ENCODE measurements at regions not wholly inside any gene's neighbourhood (a gene's known extent, or its start where the extent isn't known, plus 50 kb on each side); places are given as distances from the start of the nearest gene placed in this dataset.

DNA sequence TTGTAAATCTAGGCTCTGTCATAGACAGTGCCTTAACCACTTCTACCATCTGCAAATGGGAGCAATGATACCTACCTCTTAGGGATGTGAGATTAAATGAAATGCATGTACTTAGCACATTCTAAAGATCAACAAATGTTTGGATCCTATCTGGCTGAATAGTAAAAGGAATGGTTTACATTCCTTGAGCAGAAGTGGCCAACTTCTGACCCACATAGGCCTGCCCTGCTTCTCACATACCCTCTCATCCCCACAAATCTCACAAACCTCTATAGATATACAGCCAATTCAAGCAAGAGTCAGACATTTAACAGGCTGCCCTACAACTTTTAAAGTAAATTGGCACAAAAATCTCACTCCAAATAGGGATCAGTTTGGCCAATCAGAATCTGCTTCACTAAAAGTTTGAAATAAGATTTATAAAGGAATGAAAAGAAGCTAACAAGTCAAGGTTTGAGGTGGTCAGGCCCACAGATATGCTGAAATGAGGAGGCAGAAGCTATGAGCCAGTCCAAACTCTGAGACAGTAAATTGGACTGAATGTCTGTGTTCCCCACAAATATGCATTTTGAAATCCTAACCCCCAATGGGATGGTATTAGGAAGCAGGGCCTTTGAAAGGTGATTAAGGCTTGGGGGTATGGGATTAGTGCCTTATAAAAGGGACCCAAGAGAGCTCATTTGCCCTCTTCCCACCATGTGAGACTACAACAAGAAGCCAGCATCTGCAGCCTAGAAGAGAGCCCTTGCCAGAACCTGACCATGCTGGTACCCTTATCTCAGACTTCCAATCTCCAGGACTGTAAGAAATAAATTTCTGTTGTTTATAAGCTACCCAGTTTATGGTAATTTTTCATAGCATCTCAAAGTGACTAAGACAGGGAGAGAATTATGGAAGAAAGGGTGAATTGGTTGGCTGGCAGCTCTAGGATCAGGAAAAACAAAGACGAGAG is 227.8 kb upstream of the RBMS1 start:
- Histone ChIP-seq H3K27me3 (replicated peaks; ENCODE audit: control insufficient read depth, insufficient read depth, low read length) (no peaks in the 10 kb centered on the region), H3K36me3 (ENCODE audit: control insufficient read depth, insufficient read depth, low read length) (no peaks in the 10 kb centered on the region), H3K4me3 (replicated peaks; ENCODE audit: low read depth, low read length) (no peak overlapping the region)
- TF ChIP-seq, protein P1, sequence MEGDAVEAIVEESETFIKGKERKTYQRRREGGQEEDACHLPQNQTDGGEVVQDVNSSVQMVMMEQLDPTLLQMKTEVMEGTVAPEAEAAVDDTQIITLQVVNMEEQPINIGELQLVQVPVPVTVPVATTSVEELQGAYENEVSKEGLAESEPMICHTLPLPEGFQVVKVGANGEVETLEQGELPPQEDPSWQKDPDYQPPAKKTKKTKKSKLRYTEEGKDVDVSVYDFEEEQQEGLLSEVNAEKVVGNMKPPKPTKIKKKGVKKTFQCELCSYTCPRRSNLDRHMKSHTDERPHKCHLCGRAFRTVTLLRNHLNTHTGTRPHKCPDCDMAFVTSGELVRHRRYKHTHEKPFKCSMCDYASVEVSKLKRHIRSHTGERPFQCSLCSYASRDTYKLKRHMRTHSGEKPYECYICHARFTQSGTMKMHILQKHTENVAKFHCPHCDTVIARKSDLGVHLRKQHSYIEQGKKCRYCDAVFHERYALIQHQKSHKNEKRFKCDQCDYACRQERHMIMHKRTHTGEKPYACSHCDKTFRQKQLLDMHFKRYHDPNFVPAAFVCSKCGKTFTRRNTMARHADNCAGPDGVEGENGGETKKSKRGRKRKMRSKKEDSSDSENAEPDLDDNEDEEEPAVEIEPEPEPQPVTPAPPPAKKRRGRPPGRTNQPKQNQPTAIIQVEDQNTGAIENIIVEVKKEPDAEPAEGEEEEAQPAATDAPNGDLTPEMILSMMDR (IDR thresholded peaks at IDR 0.05; ENCODE audit: insufficient read depth, low read length, poor library complexity, severe bottlenecking) = no peak
- DNase-seq (ENCODE audit: extremely low read depth, insufficient read length) = no peak

DNA sequence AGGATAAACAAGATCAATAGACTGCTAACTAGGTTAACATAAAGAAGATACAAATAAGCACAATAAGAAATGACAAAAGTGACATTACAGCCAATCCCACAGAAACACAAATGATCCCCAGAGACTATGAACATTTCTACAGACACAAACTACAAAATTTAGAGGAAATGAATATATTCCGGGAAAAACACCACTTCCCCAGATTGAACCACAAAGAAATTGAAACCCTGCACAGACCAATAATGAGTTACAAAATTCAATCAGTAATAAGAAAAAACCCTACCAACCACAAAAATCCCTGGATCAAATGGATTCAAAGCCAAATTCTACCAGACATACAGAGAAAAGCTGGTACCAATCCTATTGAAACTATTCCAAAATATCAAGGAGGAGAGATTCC is 232.4 kb upstream of the RBMS1 start:
- Histone ChIP-seq H3K27me3 (replicated peaks; ENCODE audit: control insufficient read depth, insufficient read depth, low read length) (no peaks in the 10 kb centered on the region), H3K4me3 (replicated peaks; ENCODE audit: low read depth, low read length) (no peak overlapping the region), H3K36me3 (ENCODE audit: control insufficient read depth, insufficient read depth, low read length) (no peaks in the 10 kb centered on the region)
- TF ChIP-seq, protein P1 (IDR thresholded peaks at IDR 0.05; ENCODE audit: insufficient read depth, low read length, poor library complexity, severe bottlenecking) = no peak
- DNase-seq (ENCODE audit: extremely low read depth, insufficient read length) = no peak

DNA sequence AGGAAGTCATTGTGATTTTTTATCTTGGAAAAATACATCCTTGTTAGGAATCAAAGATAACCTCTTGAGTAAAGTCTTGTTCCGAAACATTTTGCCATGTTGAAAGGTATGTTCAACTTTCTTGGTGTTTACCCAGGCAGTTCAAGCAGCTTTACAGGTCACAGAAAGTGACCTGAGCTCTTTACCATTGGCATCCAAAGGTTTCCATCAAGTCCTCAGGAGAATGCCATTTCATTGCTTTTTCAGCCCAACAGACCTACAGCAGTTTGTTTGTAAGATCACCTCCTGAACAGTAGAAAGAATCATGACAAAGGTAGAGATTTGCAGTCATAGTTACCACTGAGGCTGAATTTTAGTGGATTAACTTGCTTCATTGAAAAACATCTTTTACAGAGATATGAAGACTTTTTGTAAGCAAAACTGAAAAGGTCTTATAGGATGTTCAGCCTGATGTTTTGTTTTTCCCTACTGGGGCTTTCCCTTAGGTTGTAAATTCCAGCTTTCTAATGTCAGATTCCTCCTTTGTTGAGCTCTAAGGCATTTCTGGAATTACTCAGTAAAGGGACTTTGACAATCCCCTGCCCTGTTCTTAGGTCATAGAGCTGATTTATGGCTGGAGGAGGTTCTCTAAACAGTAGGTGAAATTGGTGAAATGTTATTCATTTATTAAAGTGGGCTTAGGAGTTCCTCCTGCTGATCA is 236.8 kb upstream of the RBMS1 start:
- TF ChIP-seq, protein P1 (IDR thresholded peaks at IDR 0.05; ENCODE audit: insufficient read depth, low read length, poor library complexity, severe bottlenecking) = no peak
- H3K36me3 ChIP-seq (ENCODE audit: control insufficient read depth, insufficient read depth, low read length) = no peaks in the 10 kb centered on the region
- no peak for DNase-seq (ENCODE audit: extremely low read depth, insufficient read length)
- H3K27me3 ChIP-seq (replicated peaks; ENCODE audit: control insufficient read depth, insufficient read depth, low read length) = no peaks in the 10 kb centered on the region
- no peak overlapping the region for H3K4me3 ChIP-seq (replicated peaks; ENCODE audit: low read depth, low read length)

DNA sequence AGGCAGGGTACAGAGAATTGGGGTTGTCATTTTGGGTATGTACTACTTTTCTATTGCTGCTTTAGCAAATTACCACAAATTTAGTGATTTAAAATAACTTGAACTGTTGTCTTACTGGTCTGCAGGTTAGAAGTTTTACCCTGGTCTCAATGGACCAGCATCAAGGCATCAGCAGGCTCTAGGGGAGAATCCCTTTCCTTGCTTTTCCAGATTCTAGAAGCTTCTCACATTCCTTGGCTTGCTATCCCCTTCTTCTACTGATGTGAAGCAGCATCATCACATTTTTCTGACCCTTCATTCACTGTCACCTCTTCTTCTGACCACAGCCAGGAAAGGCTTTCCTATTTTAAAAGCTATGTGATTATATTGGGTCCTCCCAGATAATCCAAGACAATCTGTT is 237.8 kb upstream of the RBMS1 start:
- TF ChIP-seq, protein P1 (IDR thresholded peaks at IDR 0.05; ENCODE audit: insufficient read depth, low read length, poor library complexity, severe bottlenecking) = no peak
- Histone ChIP-seq H3K27me3 (replicated peaks; ENCODE audit: control insufficient read depth, insufficient read depth, low read length) (no peaks in the 10 kb centered on the region), H3K36me3 (ENCODE audit: control insufficient read depth, insufficient read depth, low read length) (no peaks in the 10 kb centered on the region), H3K4me3 (replicated peaks; ENCODE audit: low read depth, low read length) (no peak overlapping the region)
- DNase-seq (ENCODE audit: extremely low read depth, insufficient read length) = no peak

DNA sequence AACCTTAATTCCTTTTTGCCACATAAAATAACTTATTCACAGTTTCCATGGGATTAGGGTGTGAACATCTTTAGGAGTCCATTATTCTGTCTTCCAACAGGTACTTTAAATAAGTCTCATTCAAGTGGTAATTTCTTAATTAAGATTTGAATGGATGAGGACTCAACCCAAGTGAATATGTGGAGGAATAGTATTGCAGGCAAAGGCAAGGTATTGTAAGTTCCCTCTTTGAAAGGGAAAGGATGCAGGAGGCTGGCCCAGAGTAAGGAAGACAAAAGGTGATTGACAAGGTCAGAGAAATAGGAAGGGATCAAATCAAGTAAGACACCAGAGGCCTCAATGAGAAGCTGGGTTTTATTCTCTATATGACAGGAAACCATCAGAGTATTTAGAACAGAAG is 238.2 kb upstream of the RBMS1 start:
- TF ChIP-seq, protein P1 (IDR thresholded peaks at IDR 0.05; ENCODE audit: insufficient read depth, low read length, poor library complexity, severe bottlenecking) = no peak
- no peak for DNase-seq (ENCODE audit: extremely low read depth, insufficient read length)
- Histone ChIP-seq H3K36me3 (ENCODE audit: control insufficient read depth, insufficient read depth, low read length) (no peaks in the 10 kb centered on the region), H3K4me3 (replicated peaks; ENCODE audit: low read depth, low read length) (no peak overlapping the region), H3K27me3 (replicated peaks; ENCODE audit: control insufficient read depth, insufficient read depth, low read length) (no peaks in the 10 kb centered on the region)
